ENCODE measurements at regions not wholly inside any gene's neighbourhood (a gene's known extent, or its start where the extent isn't known, plus 50 kb on each side); places are given as distances from the start of the nearest gene placed in this dataset.
A peak's percentile ranks its signal among the peaks of the same experiment; 100 is the strongest.

- no peak overlapping the region for H3K4me3 ChIP-seq (ENCODE audit: low read depth, low read length)
- no peak for DNase-seq (ENCODE audit: low read depth)
Observed at GRCh38 chr14:64639340-64639821, 64.8 kb upstream of the PLEKHG3 start.

GRCh38 chr14:64640839-64641238 is 63.4 kb upstream of the PLEKHG3 start:
- DNase-seq (ENCODE audit: low read depth) = no peak
- no peak overlapping the region for H3K4me3 ChIP-seq (ENCODE audit: low read depth, low read length)

DNA sequence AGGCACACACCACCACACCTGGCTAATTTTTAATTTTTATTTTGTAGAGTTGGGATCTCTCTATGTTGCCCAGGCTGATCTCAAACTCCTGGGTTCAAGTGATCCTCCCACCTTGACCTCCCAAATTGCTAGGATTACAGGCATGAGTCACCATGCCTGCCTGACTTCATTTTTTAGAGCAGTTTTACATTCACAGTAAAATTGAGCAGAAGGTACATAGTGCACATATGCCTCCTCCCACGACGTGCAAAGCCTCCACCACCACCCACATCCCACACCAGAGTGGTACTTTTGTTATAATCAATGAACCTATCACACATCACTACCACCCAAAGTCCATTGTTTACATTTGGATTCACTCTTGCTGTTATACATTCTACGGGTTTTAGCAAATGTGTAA is 62.5 kb upstream of the PLEKHG3 start:
- DNase-seq (ENCODE audit: low read depth) = no peak
- H3K4me3 ChIP-seq (ENCODE audit: low read depth, low read length) = no peak overlapping the region

- H3K4me3 ChIP-seq (ENCODE audit: low read depth, low read length) = no peak overlapping the region
- no peak for DNase-seq (ENCODE audit: low read depth)
Observed at GRCh38 chr14:64643709-64644108, 60.5 kb upstream of the PLEKHG3 start.

DNA sequence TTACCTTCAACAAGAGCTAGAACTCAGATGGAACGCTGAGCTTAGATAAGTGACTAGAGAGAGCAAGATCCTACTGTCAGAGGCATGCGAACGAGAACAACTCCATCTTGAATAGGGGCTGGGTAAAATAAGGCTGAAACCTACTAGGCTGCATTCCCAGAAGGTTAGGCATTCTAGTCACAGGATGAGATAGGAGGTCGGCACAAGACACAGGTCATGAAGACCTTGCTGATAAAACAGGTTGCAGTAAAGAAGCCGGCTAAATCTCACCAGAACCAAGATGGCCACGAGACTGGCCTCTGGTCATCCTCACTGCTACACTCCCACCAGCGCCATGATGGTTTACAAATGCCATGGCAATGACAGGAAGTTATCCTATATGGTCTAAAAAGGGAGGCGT is 59.6 kb upstream of the PLEKHG3 start:
- H3K4me3 ChIP-seq (ENCODE audit: low read depth, low read length) = no peak overlapping the region
- no peak for DNase-seq (ENCODE audit: low read depth)

DNA sequence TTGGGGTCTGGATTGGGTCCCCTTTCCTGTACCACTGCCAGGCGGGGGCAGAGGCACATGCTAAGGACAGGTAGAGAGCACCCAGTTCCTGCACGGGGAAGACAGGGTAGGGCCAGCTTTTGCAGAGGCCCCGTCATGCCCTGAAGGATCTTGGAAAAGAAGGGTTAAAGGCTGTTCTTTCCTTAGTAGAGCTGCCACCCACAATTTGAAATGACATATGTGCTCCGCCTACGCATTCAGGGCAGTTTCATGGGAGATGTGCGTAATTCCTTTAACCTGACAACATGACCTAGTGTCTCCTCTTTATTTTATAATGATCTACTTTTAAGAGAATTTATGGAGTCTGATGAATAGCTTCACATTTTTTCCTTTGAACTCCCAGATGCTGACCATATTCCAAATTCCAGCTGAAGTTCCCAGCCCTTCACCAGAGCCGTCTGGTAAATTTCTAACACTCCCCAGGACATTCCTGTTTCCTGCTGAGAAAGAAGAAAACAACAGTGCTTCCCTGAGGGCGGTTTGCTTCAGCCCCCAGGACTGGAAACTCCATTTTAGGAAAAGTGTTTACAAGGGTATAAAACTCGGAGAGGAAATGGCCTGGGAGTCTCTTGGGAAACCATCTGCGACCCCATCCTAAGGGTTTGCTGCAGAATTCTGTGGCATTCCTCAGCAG is 58.9 kb upstream of the PLEKHG3 start:
- DNase-seq (ENCODE audit: low read depth) = peak; percentile 98

GRCh38 chr14:64646103-64646502 is 58.1 kb upstream of the PLEKHG3 start:
- peak; percentile 80 for DNase-seq (ENCODE audit: low read depth)
- H3K4me3 ChIP-seq (ENCODE audit: low read depth, low read length) = no peak overlapping the region

More for the DNA sequence above, 58.9 kb upstream of the PLEKHG3 start:
- H3K4me3 ChIP-seq (ENCODE audit: low read depth, low read length) = no peak overlapping the region

GRCh38 chr14:64649383-64649998 is 54.7 kb upstream of the PLEKHG3 start:
- H3K4me3 ChIP-seq (ENCODE audit: low read depth, low read length) = no peak overlapping the region
- peak; percentile 94 for DNase-seq (ENCODE audit: low read depth)

DNA sequence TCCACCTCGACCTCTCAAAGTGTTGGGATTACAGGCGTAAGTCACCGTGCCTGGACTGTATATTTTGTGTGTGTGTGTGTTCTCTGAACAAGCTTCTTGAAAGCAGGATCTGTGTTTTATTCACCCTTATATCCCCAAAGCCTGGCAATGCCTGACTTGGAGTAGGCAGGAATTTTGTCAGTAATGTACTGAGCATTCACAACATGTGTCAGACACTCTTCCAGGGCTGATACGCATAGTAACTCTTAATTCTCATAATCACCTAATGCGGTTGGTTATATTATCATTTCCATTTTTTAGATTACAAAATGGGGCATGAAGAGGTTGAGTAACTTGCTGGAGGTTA is 50.4 kb upstream of the PLEKHG3 start:
- H3K4me3 ChIP-seq (ENCODE audit: low read depth, low read length) = no peak overlapping the region
- DNase-seq (ENCODE audit: low read depth) = no peak

GRCh38 chr14:64654246-64654900 is 49.9 kb upstream of the PLEKHG3 start:
- DNase-seq (ENCODE audit: low read depth) = peak; percentile 90
- H3K4me3 ChIP-seq (ENCODE audit: low read depth, low read length) = no peak overlapping the region
